GM19468 (cell line): ENCODE measurements at regions not wholly inside any gene's neighbourhood (a gene's known extent, or its start where the extent isn't known, plus 50 kb on each side); places are given as distances from the start of the nearest gene placed in this dataset.
"Not testable (repeated sequence)": the region's sequence is repeated elsewhere in the genome, so short reads cannot be mapped to it uniquely, and the experiment has no call there.

ENCODE experiments used
- ATAC-seq: cut with Tn5 transposase; IDR thresholded peaks from one replicate; pipeline ENCODE4 v1.9.1; 2021; ENCODE audit warnings: mild to moderate bottlenecking, moderate library complexity, moderate number of reproducible peaks; ENCODE audit not compliant: unreplicated experiment; ENCODE audit errors: extremely low read depth

DNA sequence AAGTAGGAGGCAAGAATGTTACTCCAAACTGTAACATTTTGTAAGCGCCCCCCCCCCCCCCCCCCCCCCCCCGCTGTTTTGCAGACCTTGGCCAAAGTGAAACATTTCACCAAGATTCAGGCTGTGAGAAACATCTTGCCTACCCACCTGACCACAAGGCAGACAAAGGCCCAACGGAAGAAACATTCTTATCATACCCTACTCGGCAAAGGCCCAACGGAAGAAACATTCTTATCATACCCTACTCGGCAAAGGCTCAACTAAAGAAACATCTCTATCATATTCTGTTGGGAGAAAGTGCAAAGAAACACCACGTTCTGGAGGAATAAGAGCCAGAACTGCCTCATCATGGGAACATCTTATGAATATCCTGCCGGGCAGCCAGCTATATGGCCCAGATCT lies 117.1 kb downstream of the JRKL start:
- ATAC-seq: no peak

- no peak for ATAC-seq
These were observed 119.0 kb downstream of the JRKL start for GRCh38 chr11:96508861-96509260.

GRCh38 chr11:96520939-96521338 lies 131.1 kb downstream of the JRKL start:
- no peak for ATAC-seq

- ATAC-seq: no peak
These were observed 133.8 kb downstream of the JRKL start for GRCh38 chr11:96523656-96524055.

DNA sequence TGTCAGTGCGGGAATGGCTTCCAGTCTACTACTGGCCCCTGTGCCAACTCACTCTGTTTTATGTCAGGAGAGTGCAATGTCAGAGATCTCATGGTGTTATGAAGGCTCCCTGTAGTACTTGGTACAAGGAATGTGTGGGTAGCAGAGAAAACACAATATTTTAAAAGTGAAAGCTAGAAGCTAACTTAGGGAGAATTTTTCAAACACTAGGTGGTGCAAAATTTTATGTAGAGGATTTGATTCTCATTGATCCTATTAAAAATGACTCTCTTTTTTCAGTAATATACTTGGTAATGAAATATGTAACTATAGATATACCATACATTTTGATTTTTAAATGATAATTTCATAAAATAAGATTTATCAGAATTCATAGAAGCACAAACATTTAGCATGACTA lies 134.7 kb downstream of the JRKL start:
- no peak for ATAC-seq

- no peak for ATAC-seq
These were observed 140.7 kb downstream of the JRKL start for GRCh38 chr11:96530473-96530872.

DNA sequence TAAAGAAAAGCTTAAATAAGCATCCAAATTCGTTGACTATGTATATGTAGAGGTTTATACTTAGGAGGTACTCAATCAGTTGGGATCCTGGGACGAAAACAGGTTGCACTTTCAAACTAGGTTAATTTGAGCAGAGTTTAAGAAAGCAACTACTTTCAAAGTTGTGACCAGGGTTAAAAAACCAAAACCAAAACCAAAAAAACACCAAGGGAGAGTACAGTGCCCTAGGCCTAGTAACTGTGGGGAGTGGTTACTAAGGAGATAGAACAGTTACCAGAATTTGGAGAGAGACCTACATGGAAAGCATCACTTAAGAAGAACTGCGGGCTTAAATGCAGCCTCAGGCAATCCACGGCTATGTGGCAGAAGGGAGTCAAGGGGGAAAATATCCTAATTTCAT lies 148.3 kb downstream of the JRKL start:
- ATAC-seq: peak; percentile 67

DNA sequence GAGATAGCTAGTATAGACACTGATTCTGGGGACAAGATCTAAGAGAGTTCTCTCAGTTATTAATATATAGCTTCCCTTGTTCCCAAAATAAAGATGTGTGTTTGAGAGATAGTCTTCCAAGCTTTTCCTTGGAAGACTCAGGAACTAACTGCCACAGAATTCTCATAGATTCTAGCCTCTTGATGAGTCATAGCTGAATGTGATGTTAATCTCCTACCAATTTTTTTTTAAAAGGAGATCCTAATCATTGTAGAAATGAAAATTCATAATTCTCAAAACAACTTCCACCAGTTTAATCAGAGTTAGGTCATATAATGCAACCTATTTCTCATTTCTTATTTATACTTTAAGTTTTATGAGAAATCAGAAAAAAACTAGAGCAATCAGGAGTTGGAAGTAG lies 148.8 kb downstream of the JRKL start:
- ATAC-seq: no peak

DNA sequence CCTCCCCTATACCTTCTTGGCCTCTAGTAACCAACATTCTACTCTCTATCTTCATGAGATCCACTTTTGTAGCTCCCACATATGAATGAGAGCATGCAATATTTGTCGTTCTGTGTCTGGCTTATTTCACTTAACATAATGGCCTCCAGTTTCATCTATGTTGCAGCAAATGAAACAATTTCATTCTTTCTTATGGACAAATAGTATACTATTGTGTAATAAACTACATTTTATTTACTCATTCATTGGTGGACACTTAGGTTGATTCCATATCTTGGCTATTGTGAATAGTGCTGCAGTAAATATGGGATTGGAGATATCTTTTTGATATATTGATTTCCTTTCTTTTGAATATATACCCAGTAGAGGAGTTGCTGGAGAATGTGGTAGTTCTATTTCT lies 151.1 kb downstream of the JRKL start:
- no peak for ATAC-seq

- ATAC-seq: no peak
These were observed 153.4 kb downstream of the JRKL start for GRCh38 chr11:96543177-96543576.

GRCh38 chr11:96545192-96545591 lies 155.4 kb downstream of the JRKL start:
- ATAC-seq: not testable (repeated sequence)

- ATAC-seq: no peak
These were observed 161.3 kb downstream of the JRKL start for GRCh38 chr11:96551136-96551535.

GRCh38 chr11:96554236-96554820 lies 164.5 kb downstream of the JRKL start:
- no peak for ATAC-seq

GRCh38 chr11:96555826-96556225 lies 166.0 kb downstream of the JRKL start:
- not testable (repeated sequence) for ATAC-seq

DNA sequence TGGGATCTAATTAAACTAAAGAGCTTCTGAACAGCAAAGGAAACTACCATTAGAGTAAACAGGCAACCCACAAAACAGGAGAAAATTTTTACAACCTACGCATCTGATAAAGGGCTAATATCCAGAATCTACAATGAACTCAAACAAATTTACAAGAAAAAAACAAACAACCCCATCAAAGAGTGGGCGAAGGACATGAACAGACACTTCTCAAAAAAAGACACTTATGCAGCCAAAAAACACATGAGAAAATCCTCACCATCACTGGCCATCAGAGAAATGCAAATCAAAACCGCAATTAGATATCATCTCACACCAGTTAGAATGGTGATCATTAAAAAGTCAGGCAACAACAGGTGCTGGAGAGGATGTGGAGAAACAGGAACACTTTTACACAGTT lies 170.9 kb downstream of the JRKL start:
- ATAC-seq: not testable (repeated sequence)

GRCh38 chr11:96567176-96567575 lies 177.4 kb downstream of the JRKL start:
- no peak for ATAC-seq

GRCh38 chr11:96567667-96568066 lies 177.9 kb downstream of the JRKL start:
- no peak for ATAC-seq

DNA sequence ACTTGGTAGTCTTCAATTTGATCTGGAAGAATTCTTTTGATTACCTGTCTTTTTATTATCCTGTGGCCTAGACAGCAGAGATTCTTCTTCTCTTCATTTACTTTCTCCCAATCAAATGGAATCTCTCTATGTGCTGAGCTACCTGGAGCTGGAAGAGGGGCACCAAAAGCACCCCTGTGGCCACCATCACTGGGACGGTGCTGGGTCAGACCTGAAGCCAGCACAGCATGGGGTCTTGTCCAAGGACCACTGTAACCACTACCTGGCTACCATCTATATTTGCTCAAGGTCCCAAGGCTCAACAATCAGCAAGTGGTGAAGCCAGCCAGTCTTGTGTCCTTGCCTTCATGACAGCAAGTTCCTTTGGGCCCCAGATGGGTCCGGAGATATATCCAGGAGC lies 186.6 kb downstream of the JRKL start:
- no peak for ATAC-seq

- no peak for ATAC-seq
These were observed 188.6 kb downstream of the JRKL start for GRCh38 chr11:96578379-96578778.

DNA sequence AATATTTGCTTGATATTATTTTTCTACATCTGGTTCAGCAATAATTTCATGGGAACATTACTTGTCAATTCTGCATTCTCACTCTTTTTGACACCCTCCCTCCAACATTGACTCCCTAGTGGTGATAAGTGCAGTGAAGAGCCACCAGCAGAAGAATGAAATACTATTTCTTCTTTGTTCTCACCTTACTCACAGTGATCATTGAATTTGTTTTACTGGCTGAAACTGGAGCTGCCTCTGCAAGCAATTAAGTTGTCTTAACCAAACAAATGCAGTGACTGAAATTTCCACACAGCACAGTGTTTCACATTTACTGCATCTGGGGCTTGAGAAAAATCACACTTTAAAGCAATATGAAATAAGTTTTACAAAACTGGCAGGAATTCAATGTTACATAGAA lies 189.8 kb downstream of the JRKL start:
- no peak for ATAC-seq

DNA sequence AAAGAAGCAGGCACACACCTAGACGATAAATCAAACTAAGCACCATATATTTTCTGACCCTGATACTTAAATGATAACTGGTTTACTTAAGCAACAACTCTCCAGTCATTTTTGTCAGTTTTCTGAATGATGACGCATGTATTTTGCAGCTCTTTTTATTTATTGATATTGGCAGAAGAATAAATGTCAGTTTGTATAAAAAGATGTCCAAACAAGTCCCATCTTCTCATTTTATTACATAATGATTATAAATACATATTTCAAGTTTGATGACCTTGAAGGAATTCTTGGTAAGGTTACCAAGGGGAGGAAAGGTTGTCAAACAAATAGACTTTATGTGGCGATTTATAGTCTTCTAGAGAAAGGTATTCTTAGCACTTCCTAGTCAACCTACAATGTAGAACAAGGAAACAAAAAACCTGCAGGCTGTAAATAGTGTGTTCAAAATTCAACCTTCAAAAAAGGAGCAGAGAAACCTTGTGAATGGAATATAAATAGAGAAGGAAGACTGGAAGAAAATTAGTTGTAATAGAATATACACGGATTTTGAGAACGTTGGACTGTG lies 190.7 kb downstream of the JRKL start:
- no peak for ATAC-seq
